ENCODE measurements at regions not wholly inside any gene's neighbourhood (a gene's known extent, or its start where the extent isn't known, plus 50 kb on each side); places are given as distances from the start of the nearest gene placed in this dataset.
"Not testable (repeated sequence)": the region's sequence is repeated elsewhere in the genome, so short reads cannot be mapped to it uniquely, and the experiment has no call there.

GRCh38 chr12:37570547-37570946 lies 746.0 kb upstream of the ALG10B start:
- not testable (repeated sequence) for H3K9me3 ChIP-seq (replicated peaks in 1 of 2; ENCODE audit: control insufficient read depth in 2 of 2, insufficient read depth in 1 of 2, low read depth in 1 of 2, low read length in 2 of 2); H3K14ac ChIP-seq (ENCODE audit: low read length); H3K79me1 ChIP-seq (ENCODE audit: low read depth, low read length); H3K18ac ChIP-seq (ENCODE audit: low read length); H3K23ac ChIP-seq (ENCODE audit: low read depth, low read length, poor library complexity); H2BK120ac ChIP-seq (ENCODE audit: low read depth, low read length); H2BK5ac ChIP-seq (ENCODE audit: low read length); H3K4me1 ChIP-seq (ENCODE audit: control insufficient read depth in 2 of 2, insufficient read depth in 1 of 2, low read depth in 1 of 2, low read length in 2 of 2); H2AFZ ChIP-seq (ENCODE audit: low read length); H3K36me3 ChIP-seq (replicated peaks in 1 of 2; ENCODE audit: control insufficient read depth in 2 of 2, insufficient read depth in 2 of 2, low read length in 2 of 2); H3K4me2 ChIP-seq (ENCODE audit: insufficient read depth, low read length, poor library complexity, severe bottlenecking); H2BK15ac ChIP-seq (ENCODE audit: low read length); H3K4ac ChIP-seq (ENCODE audit: low read length); H3K27me3 ChIP-seq (ENCODE audit: control insufficient read depth in 3 of 3, insufficient read depth in 3 of 3, low read depth in 1 of 3, low read length in 3 of 3); H4K91ac ChIP-seq (ENCODE audit: low read depth, low read length, poor library complexity); H4K8ac ChIP-seq (ENCODE audit: low read depth, low read length); DNase-seq (ENCODE audit: low spot score); H3K9ac ChIP-seq (ENCODE audit: low read depth, low read length, poor library complexity); H2BK12ac ChIP-seq (ENCODE audit: low read length); H3K27ac ChIP-seq (replicated peaks; ENCODE audit: low read length); H2AK5ac ChIP-seq (ENCODE audit: low read depth, low read length); H3K4me3 ChIP-seq (ENCODE audit: low read length in 2 of 2)
- WGBS, 2 donors (ENCODE audit: extremely low coverage in 2 of 2, insufficient read length in 2 of 2, insufficient replicate concordance in 1 of 2), result no CpG with 5 or more reads among the region's 2 CpGs
